Activated CD4-positive, alpha-beta T cell treated with anti-CD3 and anti-CD28 coated beads, Interleukin-2, amount 50 U/mL, for 48 hours (primary cell): ENCODE measurements at regions not wholly inside any gene's neighbourhood (a gene's known extent, or its start where the extent isn't known, plus 50 kb on each side); places are given as distances from the start of the nearest gene placed in this dataset.

Experiments used
- DNase-seq, 2 experiments: peaks; one replicate each; pipeline ENCODE4 v3.0.0-alpha.2; 2020

GRCh38 chr4:129167640-129168260 lies 71.8 kb downstream of the C4orf33 start:
- DNase-seq = no peak

GRCh38 chr4:129172181-129172580 lies 76.2 kb downstream of the C4orf33 start:
- no peak for DNase-seq

- DNase-seq = no peak
Observed at GRCh38 chr4:129176864-129177263, 80.9 kb downstream of the C4orf33 start.

- DNase-seq = no peak
Observed at GRCh38 chr4:129179276-129179675, 83.3 kb downstream of the C4orf33 start.

GRCh38 chr4:129189630-129190029 lies 93.7 kb downstream of the C4orf33 start:
- no peak for DNase-seq

GRCh38 chr4:129193357-129194100 lies 97.6 kb downstream of the C4orf33 start:
- no peak for DNase-seq

- no peak for DNase-seq
Observed at GRCh38 chr4:129208481-129208880, 112.5 kb downstream of the C4orf33 start.

GRCh38 chr4:129213692-129214091 lies 117.7 kb downstream of the C4orf33 start:
- no peak for DNase-seq

GRCh38 chr4:129218360-129218759 lies 122.4 kb downstream of the C4orf33 start:
- no peak for DNase-seq

GRCh38 chr4:129218897-129219296 lies 122.9 kb downstream of the C4orf33 start:
- DNase-seq = no peak

GRCh38 chr4:129220254-129220653 lies 124.3 kb downstream of the C4orf33 start:
- no peak for DNase-seq

- DNase-seq = no peak
Observed at GRCh38 chr4:129223945-129224344, 128.0 kb downstream of the C4orf33 start.

GRCh38 chr4:129230846-129231245 lies 134.9 kb downstream of the C4orf33 start:
- no peak for DNase-seq

- no peak for DNase-seq
Observed at GRCh38 chr4:129231945-129232588, 136.1 kb downstream of the C4orf33 start.

- DNase-seq = no peak
Observed at GRCh38 chr4:129232589-129233337, 136.8 kb downstream of the C4orf33 start.

GRCh38 chr4:129233691-129234090 lies 137.7 kb downstream of the C4orf33 start:
- no peak for DNase-seq

- DNase-seq = no peak
Observed at GRCh38 chr4:129236351-129236750, 140.4 kb downstream of the C4orf33 start.

- DNase-seq = no peak
Observed at GRCh38 chr4:129239088-129239487, 143.1 kb downstream of the C4orf33 start.

- DNase-seq = no peak
Observed at GRCh38 chr4:129240816-129241215, 144.9 kb downstream of the C4orf33 start.

- DNase-seq = no peak
Observed at GRCh38 chr4:129246145-129246544, 150.2 kb downstream of the C4orf33 start.

- DNase-seq = no peak
Observed at GRCh38 chr4:129246910-129247461, 151.0 kb downstream of the C4orf33 start.

GRCh38 chr4:129248621-129249020 lies 152.7 kb downstream of the C4orf33 start:
- DNase-seq = no peak

GRCh38 chr4:129254126-129254525 lies 158.2 kb downstream of the C4orf33 start:
- no peak for DNase-seq
